ENCODE measurements at regions not wholly inside any gene's neighbourhood (a gene's known extent, or its start where the extent isn't known, plus 50 kb on each side); places are given as distances from the start of the nearest gene placed in this dataset.

- peak; percentile 84 for DNase-seq (ENCODE audit: low spot score)
- ChIA-PET POLR2A (ENCODE audit: low non-redundant PET) (no interaction called here), CTCF (interaction anchor here (0.7 kb wide), 1 partner anchor 39 kb away, joined by 5 read pairs; no protein-coding TSS in a partner anchor)
- no peaks in the 10 kb centered on the region for H3K27me3 ChIP-seq (replicated peaks; ENCODE audit: insufficient read depth, low read depth, low read length, poor library complexity)
- H3K27ac ChIP-seq (ENCODE audit: low read depth, low read length, poor library complexity, severe bottlenecking) = no peak overlapping the region
- intact Hi-C loops (cut with micrococcal nuclease; ENCODE audit: unreplicated experiment) = no loop called here
- TF ChIP-seq CTCF (conservative IDR thresholded peaks at IDR 0.05; ENCODE audit: low read depth, low read length) (no peak), EZH2 (IDR thresholded peaks at IDR 0.05; ENCODE audit: borderline replicate concordance, low read depth, low read length, poor library complexity, severe bottlenecking) (no peak)
- H3K4me1 ChIP-seq (ENCODE audit: insufficient read depth, low read length, poor library complexity, severe bottlenecking) = peaks cover 6% of the 10 kb centered on the region
- no TSS peak for BruUV-seq (replicated peaks)
- H3K36me3 ChIP-seq (ENCODE audit: insufficient read depth, low read length, poor library complexity, severe bottlenecking) = no peaks in the 10 kb centered on the region
- H3K9me3 ChIP-seq (ENCODE audit: low read depth, low read length, poor library complexity, severe bottlenecking) = no peaks in the 10 kb centered on the region
- H3K4me3 ChIP-seq (ENCODE audit: low read depth, low read length, poor library complexity, severe bottlenecking) = no peak overlapping the region
These were observed 341.4 kb downstream of the DIRAS2 start for GRCh38 chr9:90301277-90301653.

DNA sequence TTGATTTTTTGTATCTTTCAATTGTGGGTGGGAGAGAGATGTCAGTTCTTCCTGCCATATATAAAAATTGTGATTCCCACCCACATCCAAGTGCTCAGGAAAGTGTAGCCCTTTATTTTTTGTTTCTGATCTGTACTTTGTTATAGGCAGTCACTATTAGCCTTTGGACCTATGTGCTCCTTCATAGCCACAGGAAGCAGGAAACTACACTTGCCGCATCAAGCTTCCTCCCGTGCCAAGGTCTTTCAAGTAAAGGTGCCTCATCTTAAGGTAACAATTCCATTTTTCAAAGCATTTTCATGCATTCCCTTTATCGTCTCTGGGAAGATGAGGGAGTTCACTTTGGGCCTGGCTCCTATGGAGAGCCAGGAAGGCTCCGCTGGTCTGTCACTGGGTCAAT is 339.0 kb downstream of the DIRAS2 start:
- no peaks in the 10 kb centered on the region for H3K36me3 ChIP-seq (ENCODE audit: insufficient read depth, low read length, poor library complexity, severe bottlenecking)
- no TSS peak for BruUV-seq (replicated peaks)
- ChIA-PET POLR2A (ENCODE audit: low non-redundant PET) (no interaction called here), CTCF (no interaction called here)
- no peak for DNase-seq (ENCODE audit: low spot score)
- intact Hi-C loops (cut with micrococcal nuclease; ENCODE audit: unreplicated experiment) = no loop called here
- TF ChIP-seq EZH2 (IDR thresholded peaks at IDR 0.05; ENCODE audit: borderline replicate concordance, low read depth, low read length, poor library complexity, severe bottlenecking) = no peak
- TF ChIP-seq CTCF (conservative IDR thresholded peaks at IDR 0.05; ENCODE audit: low read depth, low read length) = no peak
- no peak overlapping the region for H3K27ac ChIP-seq (ENCODE audit: low read depth, low read length, poor library complexity, severe bottlenecking)
- no peaks in the 10 kb centered on the region for H3K27me3 ChIP-seq (replicated peaks; ENCODE audit: insufficient read depth, low read depth, low read length, poor library complexity)
- H3K4me3 ChIP-seq (ENCODE audit: low read depth, low read length, poor library complexity, severe bottlenecking) = no peak overlapping the region
- H3K4me1 ChIP-seq (ENCODE audit: insufficient read depth, low read length, poor library complexity, severe bottlenecking) = no peaks in the 10 kb centered on the region
- no peaks in the 10 kb centered on the region for H3K9me3 ChIP-seq (ENCODE audit: low read depth, low read length, poor library complexity, severe bottlenecking)

DNA sequence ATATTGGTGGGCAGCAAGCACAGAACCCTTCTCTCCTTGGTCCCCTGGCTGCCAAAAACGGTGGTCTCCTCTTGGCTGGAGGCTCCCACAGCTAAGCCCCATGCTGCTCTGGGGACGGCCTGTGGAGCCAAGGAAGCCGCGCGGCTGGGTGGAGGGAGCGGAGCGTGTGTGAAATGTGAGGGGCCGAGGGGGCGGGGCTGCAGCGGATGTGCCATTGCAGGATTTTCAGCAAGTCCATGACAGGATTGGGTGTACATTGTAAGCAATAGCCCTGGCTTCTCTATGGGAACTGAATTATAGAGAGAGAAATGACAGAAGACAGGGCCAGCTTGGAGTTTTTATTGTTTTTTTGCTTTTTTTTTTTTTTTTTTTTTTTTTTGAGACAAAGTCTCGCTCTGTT is 336.5 kb downstream of the DIRAS2 start:
- no TSS peak for BruUV-seq (replicated peaks)
- Histone ChIP-seq H3K4me3 (ENCODE audit: low read depth, low read length, poor library complexity, severe bottlenecking) (no peak overlapping the region), H3K4me1 (ENCODE audit: insufficient read depth, low read length, poor library complexity, severe bottlenecking) (no peaks in the 10 kb centered on the region), H3K27ac (ENCODE audit: low read depth, low read length, poor library complexity, severe bottlenecking) (no peak overlapping the region), H3K36me3 (ENCODE audit: insufficient read depth, low read length, poor library complexity, severe bottlenecking) (no peaks in the 10 kb centered on the region), H3K9me3 (ENCODE audit: low read depth, low read length, poor library complexity, severe bottlenecking) (no peaks in the 10 kb centered on the region), H3K27me3 (replicated peaks; ENCODE audit: insufficient read depth, low read depth, low read length, poor library complexity) (no peaks in the 10 kb centered on the region)
- ChIA-PET POLR2A (ENCODE audit: low non-redundant PET) (no interaction called here), CTCF (no interaction called here)
- no peak for DNase-seq (ENCODE audit: low spot score)
- TF ChIP-seq EZH2 (IDR thresholded peaks at IDR 0.05; ENCODE audit: borderline replicate concordance, low read depth, low read length, poor library complexity, severe bottlenecking) (no peak), CTCF (conservative IDR thresholded peaks at IDR 0.05; ENCODE audit: low read depth, low read length) (no peak)
- intact Hi-C loops (cut with micrococcal nuclease; ENCODE audit: unreplicated experiment) = no loop called here
